ENCODE measurements at regions not wholly inside any gene's neighbourhood (a gene's known extent, or its start where the extent isn't known, plus 50 kb on each side); places are given as distances from the start of the nearest gene placed in this dataset.

- TF ChIP-seq CTCF (IDR thresholded peaks at IDR 0.05) = no peak
Measured at GRCh38 chr2:187656123-187656522, 101.9 kb upstream of the TFPI start.

- no peak for TF ChIP-seq CTCF (IDR thresholded peaks at IDR 0.05)
Measured at GRCh38 chr2:187658952-187659525, 104.8 kb upstream of the TFPI start.

- no peak for TF ChIP-seq CTCF (IDR thresholded peaks at IDR 0.05)
Measured at GRCh38 chr2:187679454-187679853, 125.2 kb upstream of the TFPI start.

- TF ChIP-seq CTCF (IDR thresholded peaks at IDR 0.05) = no peak
Measured at GRCh38 chr2:187684174-187684573, 129.9 kb upstream of the TFPI start.

- TF ChIP-seq CTCF (IDR thresholded peaks at IDR 0.05) = no peak
Measured at GRCh38 chr2:187686416-187687024, 132.3 kb upstream of the TFPI start.

- no peak for TF ChIP-seq CTCF (IDR thresholded peaks at IDR 0.05)
Measured at GRCh38 chr2:187687585-187687984, 133.3 kb upstream of the TFPI start.

- TF ChIP-seq CTCF (IDR thresholded peaks at IDR 0.05) = no peak
Measured at GRCh38 chr2:187689372-187689771, 135.1 kb upstream of the TFPI start.

- no peak for TF ChIP-seq CTCF (IDR thresholded peaks at IDR 0.05)
Measured at GRCh38 chr2:187693923-187694322, 139.7 kb upstream of the TFPI start.
